ENCODE measurements at regions not wholly inside any gene's neighbourhood (a gene's known extent, or its start where the extent isn't known, plus 50 kb on each side); places are given as distances from the start of the nearest gene placed in this dataset.

DNA sequence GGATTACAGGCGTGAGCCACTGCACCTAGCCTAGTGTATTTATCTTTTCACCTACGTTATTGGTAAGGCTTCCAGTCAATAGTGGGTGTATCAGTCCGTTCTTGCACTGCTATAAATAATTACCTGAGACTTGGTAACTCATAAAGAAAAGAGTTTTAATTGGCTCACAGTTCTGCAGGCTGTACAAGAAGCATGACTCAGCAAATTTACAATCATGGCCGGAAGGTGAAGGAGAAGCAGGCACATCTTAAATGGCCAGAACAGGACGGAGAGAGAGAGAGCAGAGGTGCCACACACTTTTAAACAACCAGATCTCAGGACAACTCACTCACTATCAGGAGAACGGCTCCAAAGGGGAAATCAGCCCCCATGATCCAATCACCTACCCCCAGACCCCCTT, 873.3 kb upstream of the AUTS2 start:
- TF ChIP-seq, protein P1, sequence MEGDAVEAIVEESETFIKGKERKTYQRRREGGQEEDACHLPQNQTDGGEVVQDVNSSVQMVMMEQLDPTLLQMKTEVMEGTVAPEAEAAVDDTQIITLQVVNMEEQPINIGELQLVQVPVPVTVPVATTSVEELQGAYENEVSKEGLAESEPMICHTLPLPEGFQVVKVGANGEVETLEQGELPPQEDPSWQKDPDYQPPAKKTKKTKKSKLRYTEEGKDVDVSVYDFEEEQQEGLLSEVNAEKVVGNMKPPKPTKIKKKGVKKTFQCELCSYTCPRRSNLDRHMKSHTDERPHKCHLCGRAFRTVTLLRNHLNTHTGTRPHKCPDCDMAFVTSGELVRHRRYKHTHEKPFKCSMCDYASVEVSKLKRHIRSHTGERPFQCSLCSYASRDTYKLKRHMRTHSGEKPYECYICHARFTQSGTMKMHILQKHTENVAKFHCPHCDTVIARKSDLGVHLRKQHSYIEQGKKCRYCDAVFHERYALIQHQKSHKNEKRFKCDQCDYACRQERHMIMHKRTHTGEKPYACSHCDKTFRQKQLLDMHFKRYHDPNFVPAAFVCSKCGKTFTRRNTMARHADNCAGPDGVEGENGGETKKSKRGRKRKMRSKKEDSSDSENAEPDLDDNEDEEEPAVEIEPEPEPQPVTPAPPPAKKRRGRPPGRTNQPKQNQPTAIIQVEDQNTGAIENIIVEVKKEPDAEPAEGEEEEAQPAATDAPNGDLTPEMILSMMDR (conservative IDR thresholded peaks at IDR 0.05): no peak
- no peak for TF ChIP-seq ZFX (IDR thresholded peaks at IDR 0.05)

Data from C4-2B (cell line).